Stimulated activated CD4-positive, alpha-beta T cell treated with anti-CD3 and anti-CD28 coated beads, Interleukin-2, amount 100 ng/mL, for 48 hours (primary cell): ENCODE measurements at regions not wholly inside any gene's neighbourhood (a gene's known extent, or its start where the extent isn't known, plus 50 kb on each side); places are given as distances from the start of the nearest gene placed in this dataset.

ENCODE experiments used
- DNase-seq, 2 donors: peaks; one replicate each; pipeline ENCODE4 v3.0.0-alpha.2; 2020

DNA sequence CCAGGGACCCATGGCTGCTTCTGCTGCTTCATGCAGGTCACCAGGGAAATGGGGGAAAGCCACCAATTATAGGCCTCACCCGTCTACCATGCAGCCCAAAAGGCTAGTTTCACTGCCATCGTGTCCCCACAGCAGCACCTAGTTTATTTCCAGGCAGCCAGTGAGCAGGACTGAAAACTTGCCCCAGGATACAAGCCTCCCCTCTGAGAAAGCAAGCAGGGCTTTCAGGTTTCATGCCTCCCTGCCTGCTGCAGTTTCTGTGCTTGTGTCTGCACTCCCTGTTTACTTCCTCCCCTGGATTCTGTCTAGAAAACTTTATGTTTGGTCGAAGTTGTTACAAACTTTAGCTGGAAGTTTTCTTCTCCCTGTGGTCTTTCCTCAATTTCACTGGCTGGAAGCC, 319.1 kb downstream of the ANXA1 start:
- no peak for DNase-seq

GRCh38 chr9:73474002-73474600, 322.4 kb downstream of the ANXA1 start:
- DNase-seq: no peak

DNA sequence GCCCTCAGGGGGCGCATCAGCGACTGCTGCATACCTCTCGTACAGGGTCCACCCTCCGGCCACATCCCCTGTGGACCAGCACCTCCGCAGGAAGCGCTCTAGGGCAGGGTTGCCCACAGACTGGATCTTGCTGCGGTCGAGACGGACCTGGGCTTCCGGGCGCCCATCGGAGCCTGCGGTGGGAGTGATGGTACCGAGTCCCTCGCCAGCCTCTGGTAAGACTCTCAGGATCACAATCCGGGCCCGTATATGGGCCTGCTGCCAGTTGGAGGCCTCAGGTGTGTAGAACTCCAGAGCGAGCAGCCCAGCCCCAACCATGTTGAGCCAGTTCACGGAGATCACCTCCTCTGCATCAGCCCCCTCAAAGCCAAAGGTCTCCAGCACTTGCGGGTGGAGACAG, 323.0 kb downstream of the ANXA1 start:
- DNase-seq: no peak

DNA sequence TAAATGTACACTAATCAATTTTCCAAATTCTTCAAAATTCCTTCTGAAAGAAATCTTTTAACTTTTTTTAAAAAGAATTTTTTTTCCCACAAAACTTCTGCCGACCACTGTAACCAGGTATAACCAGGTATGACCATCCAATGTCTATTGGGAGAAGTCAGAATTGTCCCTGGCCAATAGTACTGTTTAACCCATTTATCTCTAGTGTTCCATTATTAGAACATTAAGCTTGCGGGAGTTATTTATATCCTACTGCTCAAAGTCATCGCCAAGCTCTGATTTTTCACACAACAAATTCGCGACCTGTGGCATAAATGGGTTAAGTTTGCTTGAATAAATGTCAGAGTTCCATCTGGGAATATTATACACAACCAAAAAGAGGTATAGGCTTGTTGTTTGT, 343.2 kb downstream of the ANXA1 start:
- no peak for DNase-seq

DNA sequence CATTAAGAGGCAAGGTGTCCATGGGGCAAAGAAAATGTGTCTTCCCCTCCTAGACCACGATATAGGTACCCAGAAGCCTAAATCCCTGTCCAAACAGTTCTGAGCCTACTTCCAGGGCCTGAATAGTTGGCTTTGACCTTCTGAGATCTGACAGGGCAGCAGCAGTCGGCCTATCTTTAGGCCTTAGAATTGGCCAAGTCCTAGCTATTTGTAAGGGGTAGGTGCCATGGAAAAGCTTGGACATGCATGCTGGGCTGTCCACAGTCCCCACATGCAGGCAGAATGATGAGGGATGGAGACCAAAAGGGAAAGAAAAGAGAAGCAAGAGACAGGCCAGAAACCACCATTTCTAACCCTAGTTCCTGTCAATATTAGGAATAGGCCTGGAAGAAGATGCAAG, 346.1 kb downstream of the ANXA1 start:
- no peak for DNase-seq

GRCh38 chr9:73515216-73515615, 363.6 kb downstream of the ANXA1 start:
- no peak for DNase-seq

DNA sequence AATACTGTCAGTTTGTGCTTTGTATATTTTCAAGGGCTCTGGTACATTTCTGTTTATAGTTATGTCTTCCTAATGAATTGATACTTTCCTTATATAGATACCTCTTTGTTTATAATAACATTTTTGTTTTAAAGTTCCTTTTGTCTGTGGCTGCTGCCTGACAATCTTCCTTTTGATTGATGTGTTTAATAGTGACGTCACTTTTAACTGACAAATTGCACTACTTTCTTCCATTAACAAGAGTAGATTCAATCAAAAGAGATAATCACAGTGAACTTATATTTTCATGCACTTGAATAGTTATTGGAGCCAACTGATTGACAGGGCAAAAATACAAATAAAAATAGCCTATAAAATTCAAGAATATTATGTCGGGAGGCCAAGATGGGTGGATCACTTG, 371.7 kb downstream of the ANXA1 start:
- DNase-seq: no peak

DNA sequence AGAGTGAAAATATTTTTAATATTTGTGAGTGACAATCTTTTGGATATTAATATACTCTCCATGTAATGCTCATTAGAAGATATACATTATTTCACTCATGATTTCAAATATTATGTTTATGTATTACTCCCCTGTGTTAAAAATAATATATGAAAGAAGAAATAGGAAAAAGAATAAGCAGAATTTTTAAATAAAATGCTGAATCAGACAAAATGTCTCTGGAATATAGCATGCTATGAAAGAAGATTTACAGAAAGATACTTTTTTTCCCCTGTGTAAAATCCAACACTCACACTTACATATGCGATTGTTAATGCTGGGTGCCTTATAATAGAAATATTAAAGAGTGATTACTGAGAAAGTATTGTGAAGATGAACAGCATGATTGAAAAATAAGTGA, 373.7 kb downstream of the ANXA1 start:
- DNase-seq: no peak

DNA sequence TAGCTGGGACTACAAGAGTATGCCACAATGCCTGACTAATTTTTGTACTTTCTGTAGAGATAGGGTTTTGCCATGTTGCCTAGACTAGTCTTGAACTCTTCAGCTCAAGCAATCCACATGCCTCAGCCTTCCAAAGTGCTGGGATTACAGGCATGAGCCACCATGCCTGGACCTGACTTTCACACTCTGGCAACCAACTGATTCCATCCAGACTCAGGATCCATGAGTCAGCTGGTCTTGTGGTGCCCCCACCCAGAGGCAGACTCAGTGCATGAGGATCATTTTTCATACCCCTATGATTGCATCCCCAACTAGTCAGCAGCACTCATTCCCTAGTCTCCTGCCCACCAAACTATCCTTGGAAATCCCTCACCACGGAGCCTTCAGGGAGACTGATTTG, 375.9 kb downstream of the ANXA1 start:
- no peak for DNase-seq

GRCh38 chr9:73528926-73529325, 377.3 kb downstream of the ANXA1 start:
- DNase-seq: no peak

DNA sequence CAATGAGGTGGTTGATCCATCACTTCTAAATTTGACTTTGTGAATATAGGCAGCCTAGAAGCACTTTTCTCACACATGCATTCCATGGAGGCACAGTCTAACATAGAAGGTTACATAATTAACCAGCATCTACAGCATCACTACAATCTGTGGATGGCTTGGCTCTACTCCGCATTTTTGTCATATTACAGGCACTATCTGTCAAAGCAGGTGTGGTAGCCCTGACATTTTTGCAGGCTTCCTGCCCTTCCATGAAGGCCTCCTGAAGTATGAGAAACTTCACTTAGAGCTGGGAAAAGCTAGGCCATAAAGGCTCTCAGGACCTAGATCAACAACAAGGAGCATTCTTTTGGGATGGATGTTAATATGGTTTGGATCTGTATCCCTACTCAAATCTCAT, 378.0 kb downstream of the ANXA1 start:
- DNase-seq: no peak

GRCh38 chr9:73531051-73531532, 379.4 kb downstream of the ANXA1 start:
- DNase-seq: no peak

- no peak for DNase-seq
Measured at GRCh38 chr9:73531658-73532057, 380.0 kb downstream of the ANXA1 start.

GRCh38 chr9:73532985-73533384, 381.3 kb downstream of the ANXA1 start:
- no peak for DNase-seq

- DNase-seq: no peak
Measured at GRCh38 chr9:73536403-73536802, 384.7 kb downstream of the ANXA1 start.

DNA sequence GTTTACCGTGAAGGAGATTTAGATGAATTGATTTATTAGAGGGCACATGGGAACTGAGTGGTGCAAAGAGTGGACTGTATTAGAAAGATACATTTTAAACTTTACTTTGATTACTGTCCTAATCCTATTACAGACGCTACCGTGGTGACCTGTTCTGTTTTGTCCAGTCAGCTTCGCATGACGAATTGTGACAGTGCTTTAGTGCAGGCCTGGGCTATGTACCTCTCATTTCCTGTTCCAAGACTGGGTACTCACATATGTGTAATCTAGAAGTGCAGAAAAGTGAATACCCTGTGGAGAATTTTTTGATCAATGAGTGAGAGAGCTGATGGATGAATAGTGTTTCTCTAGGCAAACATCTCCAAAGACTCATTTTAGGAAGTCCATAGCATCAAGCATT, 385.9 kb downstream of the ANXA1 start:
- no peak for DNase-seq

GRCh38 chr9:73539881-73540390, 388.3 kb downstream of the ANXA1 start:
- DNase-seq: no peak

- DNase-seq: no peak
Measured at GRCh38 chr9:73541923-73542322, 390.3 kb downstream of the ANXA1 start.

- DNase-seq: no peak
Measured at GRCh38 chr9:73543727-73544126, 392.1 kb downstream of the ANXA1 start.

- no peak for DNase-seq
Measured at GRCh38 chr9:73548201-73548600, 396.5 kb downstream of the ANXA1 start.

DNA sequence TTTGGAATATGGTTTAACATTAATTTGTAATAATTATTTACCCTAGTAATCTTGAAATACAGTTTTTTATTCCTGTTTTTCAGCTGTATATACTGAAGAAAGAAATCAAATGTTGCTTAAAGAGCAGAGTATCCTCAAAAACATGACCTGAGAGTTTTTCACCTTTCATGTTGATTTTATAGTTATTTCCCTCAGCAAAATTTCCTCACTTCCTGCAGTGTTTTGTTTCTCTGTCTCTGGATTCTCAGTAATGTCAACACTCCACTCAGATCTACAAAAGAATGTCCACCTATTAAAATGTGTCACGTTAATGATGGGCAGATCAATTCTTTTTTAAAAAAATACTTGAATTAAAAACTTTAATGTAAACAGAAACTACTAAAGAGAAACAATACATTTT, 398.3 kb downstream of the ANXA1 start:
- DNase-seq: no peak

DNA sequence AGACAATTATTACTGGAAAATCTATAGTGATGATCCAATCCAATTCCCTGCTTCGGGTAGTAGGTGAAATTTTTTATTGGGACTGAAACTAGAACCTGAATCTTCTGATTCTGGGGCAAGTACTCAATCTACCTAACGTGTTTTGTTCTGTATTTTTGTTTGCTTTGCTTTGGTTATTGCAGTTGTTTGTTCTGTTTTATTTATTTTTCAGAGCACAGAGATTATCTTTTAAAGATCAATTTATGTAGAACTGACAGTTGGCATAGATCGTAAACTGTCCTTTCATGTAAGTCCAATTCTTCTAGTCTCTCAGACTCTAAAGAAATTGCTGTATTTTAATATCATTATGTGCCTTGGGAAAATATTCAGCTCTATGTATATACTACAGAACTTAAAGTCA, 401.6 kb downstream of the ANXA1 start:
- no peak for DNase-seq

DNA sequence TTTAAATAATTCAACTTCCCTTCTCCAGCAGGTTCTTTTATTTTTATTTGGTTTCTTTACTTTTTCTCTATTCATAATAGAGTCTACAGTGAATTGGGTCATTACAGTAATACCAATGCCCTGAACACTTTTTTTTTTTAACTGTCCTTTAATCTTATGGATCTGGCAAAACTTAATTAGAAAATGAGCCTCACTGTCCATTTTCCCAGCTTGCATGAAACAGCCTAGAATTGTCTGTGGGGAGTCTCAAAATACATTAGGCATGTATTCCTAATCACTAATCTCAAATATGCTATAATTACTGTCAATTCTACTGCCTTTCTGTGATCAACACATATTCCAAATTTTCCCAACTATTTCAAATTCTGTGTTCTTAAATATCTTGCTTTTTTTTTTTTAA, 406.8 kb downstream of the ANXA1 start:
- no peak for DNase-seq

- no peak for DNase-seq
Measured at GRCh38 chr9:73565026-73565425, 413.4 kb downstream of the ANXA1 start.

DNA sequence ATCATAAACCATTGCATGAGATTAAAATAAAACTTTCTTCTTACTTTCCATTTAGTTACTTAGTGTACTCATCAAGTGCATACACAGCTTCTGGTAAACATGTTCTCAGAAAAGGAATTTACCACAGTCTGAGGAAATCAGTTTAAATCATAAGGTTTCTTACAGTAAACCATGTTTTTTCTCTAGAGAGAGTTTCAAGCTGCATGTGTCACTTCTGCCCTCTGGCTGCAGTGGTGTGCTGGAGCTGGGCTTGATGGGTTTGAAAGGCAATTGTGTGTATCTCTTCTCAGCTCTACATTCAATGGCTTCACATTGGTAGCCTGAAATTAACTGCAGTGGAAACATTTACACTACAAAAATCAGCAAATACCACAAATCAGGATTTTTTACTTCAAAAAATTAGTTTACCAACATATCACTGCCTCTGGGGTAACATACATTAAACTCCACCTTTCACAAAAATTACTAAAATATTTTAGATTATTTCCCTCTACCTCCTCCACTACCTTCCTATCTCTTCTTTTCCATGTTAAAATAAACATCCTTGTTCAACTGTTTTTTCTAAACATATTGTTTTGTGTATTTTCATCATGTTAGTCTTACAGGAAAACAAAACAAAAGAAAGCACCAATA, 414.3 kb downstream of the ANXA1 start:
- no peak for DNase-seq
